ENCODE measurements at regions not wholly inside any gene's neighbourhood (a gene's known extent, or its start where the extent isn't known, plus 50 kb on each side); places are given as distances from the start of the nearest gene placed in this dataset.

- no peak for DNase-seq (ENCODE audit: low spot score)
These were observed 70.5 kb upstream of the IGFBP5 start for GRCh38 chr2:216765761-216766262.

GRCh38 chr2:216763396-216763795 is 68.0 kb upstream of the IGFBP5 start:
- TF ChIP-seq, protein P1, sequence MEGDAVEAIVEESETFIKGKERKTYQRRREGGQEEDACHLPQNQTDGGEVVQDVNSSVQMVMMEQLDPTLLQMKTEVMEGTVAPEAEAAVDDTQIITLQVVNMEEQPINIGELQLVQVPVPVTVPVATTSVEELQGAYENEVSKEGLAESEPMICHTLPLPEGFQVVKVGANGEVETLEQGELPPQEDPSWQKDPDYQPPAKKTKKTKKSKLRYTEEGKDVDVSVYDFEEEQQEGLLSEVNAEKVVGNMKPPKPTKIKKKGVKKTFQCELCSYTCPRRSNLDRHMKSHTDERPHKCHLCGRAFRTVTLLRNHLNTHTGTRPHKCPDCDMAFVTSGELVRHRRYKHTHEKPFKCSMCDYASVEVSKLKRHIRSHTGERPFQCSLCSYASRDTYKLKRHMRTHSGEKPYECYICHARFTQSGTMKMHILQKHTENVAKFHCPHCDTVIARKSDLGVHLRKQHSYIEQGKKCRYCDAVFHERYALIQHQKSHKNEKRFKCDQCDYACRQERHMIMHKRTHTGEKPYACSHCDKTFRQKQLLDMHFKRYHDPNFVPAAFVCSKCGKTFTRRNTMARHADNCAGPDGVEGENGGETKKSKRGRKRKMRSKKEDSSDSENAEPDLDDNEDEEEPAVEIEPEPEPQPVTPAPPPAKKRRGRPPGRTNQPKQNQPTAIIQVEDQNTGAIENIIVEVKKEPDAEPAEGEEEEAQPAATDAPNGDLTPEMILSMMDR (IDR thresholded peaks at IDR 0.05) = no peak
- TF ChIP-seq POLR2AphosphoS5 (IDR thresholded peaks at IDR 0.05) (no peak), POLR2A (IDR thresholded peaks at IDR 0.05) (no peak)
- no peak overlapping the region for H3K27ac ChIP-seq
- no peaks in the 10 kb centered on the region for H3K9me3 ChIP-seq
- no peaks in the 10 kb centered on the region for H3K4me1 ChIP-seq (replicated peaks)
- no peaks in the 10 kb centered on the region for H3K36me3 ChIP-seq
- intact Hi-C loops (cut with DNase I) = no loop called here
- H3K27me3 ChIP-seq (replicated peaks; ENCODE audit: insufficient read depth) = no peaks in the 10 kb centered on the region
- no peak overlapping the region for H3K4me3 ChIP-seq
- DNase-seq (ENCODE audit: low spot score) = no peak

More at GRCh38 chr2:216765761-216766262, 70.5 kb upstream of the IGFBP5 start:
- no peaks in the 10 kb centered on the region for H3K4me1 ChIP-seq (replicated peaks)
- intact Hi-C loops (cut with DNase I) = no loop called here
- no peaks in the 10 kb centered on the region for H3K36me3 ChIP-seq
- no peak overlapping the region for H3K4me3 ChIP-seq
- H3K27ac ChIP-seq = no peak overlapping the region
- no peaks in the 10 kb centered on the region for H3K27me3 ChIP-seq (replicated peaks; ENCODE audit: insufficient read depth)
- TF ChIP-seq, protein P1 (IDR thresholded peaks at IDR 0.05) = no peak
- TF ChIP-seq POLR2A (IDR thresholded peaks at IDR 0.05) (no peak), POLR2AphosphoS5 (IDR thresholded peaks at IDR 0.05) (no peak)
- H3K9me3 ChIP-seq = no peaks in the 10 kb centered on the region
- 24% methylated on average over 11 of the region's 11 CpGs for WGBS

- intact Hi-C loops (cut with DNase I) = no loop called here
- H3K4me1 ChIP-seq (replicated peaks) = no peaks in the 10 kb centered on the region
- DNase-seq (ENCODE audit: low spot score) = no peak
- TF ChIP-seq POLR2A (IDR thresholded peaks at IDR 0.05) = no peak
- TF ChIP-seq, protein P1 (IDR thresholded peaks at IDR 0.05) = no peak
- no peak for TF ChIP-seq POLR2AphosphoS5 (IDR thresholded peaks at IDR 0.05)
- H3K27ac ChIP-seq = no peak overlapping the region
- H3K36me3 ChIP-seq = no peaks in the 10 kb centered on the region
- no peaks in the 10 kb centered on the region for H3K9me3 ChIP-seq
- H3K27me3 ChIP-seq (replicated peaks; ENCODE audit: insufficient read depth) = no peaks in the 10 kb centered on the region
- 90% methylated on average over 3 of the region's 3 CpGs for WGBS
- H3K4me3 ChIP-seq = no peak overlapping the region
These were observed 66.5 kb upstream of the IGFBP5 start for GRCh38 chr2:216761809-216762208.

- intact Hi-C loops (cut with DNase I) = no loop called here
- TF ChIP-seq POLR2A (IDR thresholded peaks at IDR 0.05) = no peak
- peak; percentile 24 for TF ChIP-seq POLR2AphosphoS5 (IDR thresholded peaks at IDR 0.05)
- TF ChIP-seq, protein P1 (IDR thresholded peaks at IDR 0.05) = no peak
- no peaks in the 10 kb centered on the region for H3K9me3 ChIP-seq
- no peak overlapping the region for H3K27ac ChIP-seq
- H3K27me3 ChIP-seq (replicated peaks; ENCODE audit: insufficient read depth) = no peaks in the 10 kb centered on the region
- DNase-seq (ENCODE audit: low spot score) = no peak
- H3K36me3 ChIP-seq = no peaks in the 10 kb centered on the region
- no peak overlapping the region for H3K4me3 ChIP-seq
- WGBS = 0% methylated on average over 1 of the region's 1 CpG
- no peaks in the 10 kb centered on the region for H3K4me1 ChIP-seq (replicated peaks)
These were observed 65.8 kb upstream of the IGFBP5 start for GRCh38 chr2:216761133-216761532.

DNA sequence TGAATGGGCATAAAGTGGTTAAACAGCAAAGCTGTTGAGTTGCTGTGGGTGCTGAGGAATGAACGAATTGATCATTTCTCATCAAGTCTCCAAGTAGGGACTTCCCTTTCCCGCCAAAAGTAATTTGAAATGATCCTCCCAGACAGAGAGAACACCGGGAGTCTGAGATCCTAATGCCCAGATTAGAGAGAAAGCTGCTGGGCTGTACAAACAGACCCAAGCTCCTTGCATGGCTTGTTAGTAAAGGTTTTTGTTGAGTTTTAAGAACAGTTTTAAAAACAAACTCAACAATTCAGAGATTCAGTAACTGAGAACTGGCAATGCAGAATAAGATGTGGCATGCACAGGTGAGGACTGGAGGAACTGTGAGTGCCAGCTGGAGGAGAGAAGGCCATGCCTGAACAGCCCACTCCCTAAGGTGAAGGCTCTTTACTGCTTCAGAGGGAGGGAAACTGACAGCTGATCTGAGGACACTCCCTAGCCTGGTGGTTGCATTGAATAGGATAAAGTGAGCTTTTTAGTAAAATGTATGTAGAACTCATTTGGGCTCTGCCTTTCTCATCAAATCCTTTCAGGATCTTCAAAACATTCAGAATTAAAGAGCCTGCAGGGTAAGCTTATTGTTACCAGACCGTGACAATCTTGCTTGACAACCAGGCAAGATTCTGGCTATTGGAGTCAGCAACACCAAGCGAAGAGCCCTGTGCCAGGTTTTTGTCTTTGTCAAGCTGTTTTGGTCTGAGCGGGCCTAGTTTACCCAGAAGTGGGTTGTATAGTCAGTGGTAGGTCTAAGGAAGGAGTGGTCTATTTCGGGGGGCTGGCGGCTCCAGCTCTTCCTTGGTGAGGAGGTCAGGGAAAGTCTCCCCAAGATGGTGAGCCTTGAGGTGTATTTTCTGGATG is 63.2 kb upstream of the IGFBP5 start:
- Histone ChIP-seq H3K27me3 (replicated peaks; ENCODE audit: insufficient read depth) (no peaks in the 10 kb centered on the region), H3K9me3 (no peaks in the 10 kb centered on the region), H3K27ac (no peak overlapping the region), H3K4me1 (replicated peaks) (no peaks in the 10 kb centered on the region), H3K36me3 (no peaks in the 10 kb centered on the region), H3K4me3 (no peak overlapping the region)
- intact Hi-C loops (cut with DNase I) = no loop called here
- WGBS = 49% methylated on average over 8 of the region's 8 CpGs
- TF ChIP-seq POLR2A (IDR thresholded peaks at IDR 0.05) (no peak), POLR2AphosphoS5 (IDR thresholded peaks at IDR 0.05) (no peak)
- TF ChIP-seq, protein P1 (IDR thresholded peaks at IDR 0.05) = no peak
- DNase-seq (ENCODE audit: low spot score) = no peak

All from prostate gland (tissue), 2 donors.